Stimulated activated CD8-positive, alpha-beta memory T cell treated with anti-CD3 and anti-CD28 coated beads, Interleukin-2, amount 100 ng/mL, for 1 hour (primary cell): ENCODE measurements at regions not wholly inside any gene's neighbourhood (a gene's known extent, or its start where the extent isn't known, plus 50 kb on each side); places are given as distances from the start of the nearest gene placed in this dataset.

ENCODE experiments used
- DNase-seq, 2 donors: peaks; one replicate each; pipeline ENCODE4 v3.0.0-alpha.2; 2020; ENCODE audit warnings: low read depth in 2 of 2

GRCh38 chr10:75347186-75347585, 54.4 kb downstream of the ZNF503 start:
- DNase-seq: no peak

GRCh38 chr10:75345738-75346137, 55.8 kb downstream of the ZNF503 start:
- no peak for DNase-seq

- no peak for DNase-seq
Measured at GRCh38 chr10:75344170-75344569, 57.4 kb downstream of the ZNF503 start.

GRCh38 chr10:75342397-75342796, 59.2 kb downstream of the ZNF503 start:
- no peak for DNase-seq

GRCh38 chr10:75335983-75336382, 65.6 kb downstream of the ZNF503 start:
- no peak for DNase-seq

GRCh38 chr10:75335191-75335590, 66.4 kb downstream of the ZNF503 start:
- no peak for DNase-seq

GRCh38 chr10:75334720-75335119, 66.8 kb downstream of the ZNF503 start:
- DNase-seq: no peak

GRCh38 chr10:75332081-75332480, 69.5 kb downstream of the ZNF503 start:
- DNase-seq: no peak

- no peak for DNase-seq
Measured at GRCh38 chr10:75331081-75331480, 70.5 kb downstream of the ZNF503 start.

GRCh38 chr10:75329190-75329745, 72.3 kb downstream of the ZNF503 start:
- no peak for DNase-seq

- DNase-seq: no peak
Measured at GRCh38 chr10:75326306-75326705, 75.3 kb downstream of the ZNF503 start.

GRCh38 chr10:75319274-75319673, 82.3 kb downstream of the ZNF503 start:
- DNase-seq: no peak

GRCh38 chr10:75314570-75314969, 78.8 kb upstream of the COMTD1 start:
- DNase-seq: no peak

GRCh38 chr10:75312440-75312839, 76.7 kb upstream of the COMTD1 start:
- DNase-seq: no peak

GRCh38 chr10:75305675-75306074, 69.9 kb upstream of the COMTD1 start:
- DNase-seq: no peak

GRCh38 chr10:75304741-75305390, 69.1 kb upstream of the COMTD1 start:
- no peak for DNase-seq

GRCh38 chr10:75304313-75304712, 68.6 kb upstream of the COMTD1 start:
- no peak for DNase-seq

- no peak for DNase-seq
Measured at GRCh38 chr10:75303045-75303777, 67.5 kb upstream of the COMTD1 start.

- DNase-seq: no peak
Measured at GRCh38 chr10:75302029-75302428, 66.3 kb upstream of the COMTD1 start.

- no peak for DNase-seq
Measured at GRCh38 chr10:75297021-75297599, 61.4 kb upstream of the COMTD1 start.

- no peak for DNase-seq
Measured at GRCh38 chr10:75295868-75296441, 60.2 kb upstream of the COMTD1 start.

- DNase-seq: peak; percentile 36 to 39
Measured at GRCh38 chr10:75294866-75295701, 59.3 kb upstream of the COMTD1 start.
